ENCODE measurements at regions not wholly inside any gene's neighbourhood (a gene's known extent, or its start where the extent isn't known, plus 50 kb on each side); places are given as distances from the start of the nearest gene placed in this dataset.

DNA sequence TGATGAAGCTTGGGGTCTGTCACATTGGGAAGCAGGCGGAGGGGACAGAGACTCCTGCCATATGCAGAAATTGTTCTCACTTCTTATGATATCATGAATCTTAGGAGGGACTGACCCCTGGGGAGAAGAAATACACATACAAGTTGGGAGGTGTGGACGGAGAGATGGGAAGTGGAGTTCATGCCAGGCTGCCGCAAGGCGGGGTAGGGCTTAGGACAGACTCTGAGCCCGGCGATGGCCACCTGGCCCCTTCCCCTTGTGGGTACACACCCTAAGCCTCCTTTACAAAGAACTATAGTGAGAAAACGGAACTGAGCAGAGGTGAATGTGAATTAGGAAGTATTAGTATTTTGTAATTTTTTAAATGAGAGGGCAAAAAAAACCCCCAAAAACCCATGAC lies 177.0 kb upstream of the IRS2 start (continued):
- TF ChIP-seq ZNF384 (IDR thresholded peaks at IDR 0.05; ENCODE audit: low read depth, low read length) (no peak), ZNF3 (CRISPR knock-in tag; IDR thresholded peaks at IDR 0.05) (no peak), SIX5 (IDR thresholded peaks at IDR 0.05; ENCODE audit: borderline replicate concordance in 1 of 2, insufficient read depth in 1 of 2, low read depth in 1 of 2, low read length in 2 of 2) (no peak)

DNA sequence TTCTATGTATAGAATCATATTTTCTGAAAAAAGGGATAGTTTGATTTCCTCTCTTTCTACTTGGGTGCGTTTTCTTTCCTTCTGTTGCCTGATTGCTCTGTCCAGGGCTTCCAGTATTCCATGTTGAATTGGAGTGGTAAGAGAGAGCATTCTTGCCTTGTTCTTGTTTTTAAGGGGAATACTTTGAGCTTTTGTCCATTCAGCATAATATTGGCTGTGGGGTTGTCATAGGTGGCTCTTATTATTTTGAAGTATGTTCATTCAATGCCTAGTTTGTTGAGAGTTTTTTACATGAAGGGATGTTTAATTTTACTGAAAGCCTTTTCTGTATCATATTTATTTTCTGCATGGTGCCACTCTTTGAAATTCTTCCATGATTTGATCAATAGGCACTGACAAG lies 173.5 kb upstream of the IRS2 start:
- no TSS peak for BruUV-seq (replicated peaks)
- WGBS (ENCODE audit: insufficient coverage, low coverage, missing lambda C conversion rate): 0% methylated on average over 1 of the region's 1 CpG

DNA sequence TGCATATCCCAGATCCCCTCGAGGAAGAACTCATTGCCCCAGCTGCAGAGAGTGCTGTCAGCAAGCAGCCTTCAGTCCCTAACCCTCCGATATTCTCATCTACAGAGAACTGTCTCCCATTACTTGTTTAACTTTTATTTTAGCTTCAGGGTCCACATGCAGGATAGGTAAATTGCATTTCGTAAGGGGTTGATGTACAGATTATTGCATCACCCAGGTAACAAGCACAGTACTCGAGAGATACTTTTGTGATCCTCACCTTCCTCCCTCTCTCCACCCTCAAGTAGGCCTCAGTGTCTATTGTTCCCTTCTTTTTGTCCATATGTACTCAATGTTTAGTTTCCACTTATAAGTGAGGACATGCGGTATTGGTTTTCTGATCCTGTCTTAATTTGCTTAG lies 171.5 kb upstream of the IRS2 start:
- Histone ChIP-seq H3K4me3 (no peak overlapping the region), H4K20me1 (replicated peaks; ENCODE audit: control insufficient read depth, insufficient read depth, low read length) (no peaks in the 10 kb centered on the region), H3K9ac (ENCODE audit: insufficient read depth in 1 of 2, low read depth in 2 of 2, low read length in 2 of 2) (no peak overlapping the region), H3K4me1 (replicated peaks in 1 of 2; ENCODE audit: control insufficient read depth in 2 of 2, insufficient read depth in 2 of 2, low read length in 2 of 2) (no peaks in the 10 kb centered on the region), H3K9me1 (ENCODE audit: control insufficient read depth, insufficient read depth, low read length) (no peaks in the 10 kb centered on the region), H3K27ac (ENCODE audit: extremely low read depth, low read depth, low read length) (no peak overlapping the region), H3K79me2 (ENCODE audit: control insufficient read depth, insufficient read depth, low read length) (no peaks in the 10 kb centered on the region), H2AFZ (ENCODE audit: low read depth, low read length) (no peak overlapping the region), H3K9me3 (replicated peaks; ENCODE audit: control insufficient read depth, insufficient read depth, low read depth, low read length) (no peaks in the 10 kb centered on the region), H3K36me3 (ENCODE audit: control insufficient read depth, insufficient read depth, low read length) (no peaks in the 10 kb centered on the region), H3K4me2 (ENCODE audit: insufficient read depth, low read length) (no peak overlapping the region), H3K27me3 (ENCODE audit: control insufficient read depth in 2 of 2, insufficient read depth in 2 of 2, low read length in 2 of 2) (no peaks in the 10 kb centered on the region; a peak in 1 of 5 replicates)
- ATAC-seq (no peak), DNase-seq (ENCODE audit: extremely low read depth in 1 of 4, low spot score in 3 of 4) (no peak), FAIRE-seq (no peak)
- intact Hi-C loops (cut with micrococcal nuclease): no loop called here
- in situ Hi-C loops (cut with MboI): no loop called here
- ChIA-PET POLR2A (interaction anchor here (1.4 kb wide), 1 partner anchor 10 kb away, joined by 3 read pairs; no protein-coding TSS in a partner anchor), CTCF (ENCODE audit: low intra/inter-chr PET ratio) (no interaction called here)
- WGBS (ENCODE audit: insufficient coverage, low coverage, missing lambda C conversion rate): 2% methylated on average over 5 of the region's 5 CpGs
- no TSS peak for BruUV-seq (replicated peaks)
- TF ChIP-seq KDM2B (CRISPR knock-in tag; IDR thresholded peaks at IDR 0.05) (no peak), ZFP36 (IDR thresholded peaks at IDR 0.05; ENCODE audit: low read depth, low read length, partially characterized antibody) (no peak), FIP1L1 (IDR thresholded peaks at IDR 0.05; ENCODE audit: low read depth, low read length, poor library complexity, severe bottlenecking) (no peak), SRF (CRISPR knock-in tag; IDR thresholded peaks at IDR 0.05) (no peak), GTF2E2 (tag; IDR thresholded peaks at IDR 0.05) (no peak), NFE2 (IDR thresholded peaks at IDR 0.05; ENCODE audit: low read depth) (no peak), ZFX (CRISPR knock-in tag; IDR thresholded peaks at IDR 0.05) (no peak)
- TF ChIP-seq, protein P1, sequence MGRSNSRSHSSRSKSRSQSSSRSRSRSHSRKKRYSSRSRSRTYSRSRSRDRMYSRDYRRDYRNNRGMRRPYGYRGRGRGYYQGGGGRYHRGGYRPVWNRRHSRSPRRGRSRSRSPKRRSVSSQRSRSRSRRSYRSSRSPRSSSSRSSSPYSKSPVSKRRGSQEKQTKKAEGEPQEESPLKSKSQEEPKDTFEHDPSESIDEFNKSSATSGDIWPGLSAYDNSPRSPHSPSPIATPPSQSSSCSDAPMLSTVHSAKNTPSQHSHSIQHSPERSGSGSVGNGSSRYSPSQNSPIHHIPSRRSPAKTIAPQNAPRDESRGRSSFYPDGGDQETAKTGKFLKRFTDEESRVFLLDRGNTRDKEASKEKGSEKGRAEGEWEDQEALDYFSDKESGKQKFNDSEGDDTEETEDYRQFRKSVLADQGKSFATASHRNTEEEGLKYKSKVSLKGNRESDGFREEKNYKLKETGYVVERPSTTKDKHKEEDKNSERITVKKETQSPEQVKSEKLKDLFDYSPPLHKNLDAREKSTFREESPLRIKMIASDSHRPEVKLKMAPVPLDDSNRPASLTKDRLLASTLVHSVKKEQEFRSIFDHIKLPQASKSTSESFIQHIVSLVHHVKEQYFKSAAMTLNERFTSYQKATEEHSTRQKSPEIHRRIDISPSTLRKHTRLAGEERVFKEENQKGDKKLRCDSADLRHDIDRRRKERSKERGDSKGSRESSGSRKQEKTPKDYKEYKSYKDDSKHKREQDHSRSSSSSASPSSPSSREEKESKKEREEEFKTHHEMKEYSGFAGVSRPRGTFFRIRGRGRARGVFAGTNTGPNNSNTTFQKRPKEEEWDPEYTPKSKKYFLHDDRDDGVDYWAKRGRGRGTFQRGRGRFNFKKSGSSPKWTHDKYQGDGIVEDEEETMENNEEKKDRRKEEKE (IDR thresholded peaks at IDR 0.05; ENCODE audit: borderline replicate concordance in 1 of 2, control insufficient read depth in 1 of 2, low read depth in 2 of 2, low read length in 1 of 2): no peak

More for the DNA sequence above, 173.5 kb upstream of the IRS2 start:
- Histone ChIP-seq H3K27ac (ENCODE audit: extremely low read depth, low read depth, low read length) (no peak overlapping the region), H3K9me1 (ENCODE audit: control insufficient read depth, insufficient read depth, low read length) (no peaks in the 10 kb centered on the region), H3K9ac (ENCODE audit: insufficient read depth in 1 of 2, low read depth in 2 of 2, low read length in 2 of 2) (no peak overlapping the region), H3K4me2 (ENCODE audit: insufficient read depth, low read length) (no peak overlapping the region), H4K20me1 (replicated peaks; ENCODE audit: control insufficient read depth, insufficient read depth, low read length) (no peaks in the 10 kb centered on the region), H3K4me1 (replicated peaks in 1 of 2; ENCODE audit: control insufficient read depth in 2 of 2, insufficient read depth in 2 of 2, low read length in 2 of 2) (no peaks in the 10 kb centered on the region), H3K27me3 (ENCODE audit: control insufficient read depth in 2 of 2, insufficient read depth in 2 of 2, low read length in 2 of 2) (peaks cover 0 to 4% of the 10 kb centered on the region in 2 experiments; a peak in 3 of 5 replicates), H2AFZ (ENCODE audit: low read depth, low read length) (no peak overlapping the region), H3K9me3 (replicated peaks; ENCODE audit: control insufficient read depth, insufficient read depth, low read depth, low read length) (no peaks in the 10 kb centered on the region), H3K4me3 (no peak overlapping the region), H3K79me2 (ENCODE audit: control insufficient read depth, insufficient read depth, low read length) (no peaks in the 10 kb centered on the region), H3K36me3 (ENCODE audit: control insufficient read depth, insufficient read depth, low read length) (no peaks in the 10 kb centered on the region)
- no peak for DNase-seq (ENCODE audit: extremely low read depth in 1 of 4, low spot score in 3 of 4)
- ChIA-PET CTCF (ENCODE audit: low intra/inter-chr PET ratio) (no interaction called here), POLR2A (no interaction called here)
- FAIRE-seq: no peak
- no peak for ATAC-seq
- TF ChIP-seq XRCC3 (IDR thresholded peaks at IDR 0.05): no peak
- peak; percentile 27; the same call in 1 of the 2 replicates for TF ChIP-seq ZNF316 (IDR thresholded peaks at IDR 0.05)
- TF ChIP-seq THRAP3 (IDR thresholded peaks at IDR 0.05; ENCODE audit: borderline replicate concordance): no peak
- TF ChIP-seq NCOA1 (IDR thresholded peaks at IDR 0.05; ENCODE audit: low read depth): no peak
- intact Hi-C loops (cut with micrococcal nuclease): no loop called here
- in situ Hi-C loops (cut with MboI): no loop called here
